ENCODE measurements at regions not wholly inside any gene's neighbourhood (a gene's known extent, or its start where the extent isn't known, plus 50 kb on each side); places are given as distances from the start of the nearest gene placed in this dataset.

- TF ChIP-seq, protein P1, sequence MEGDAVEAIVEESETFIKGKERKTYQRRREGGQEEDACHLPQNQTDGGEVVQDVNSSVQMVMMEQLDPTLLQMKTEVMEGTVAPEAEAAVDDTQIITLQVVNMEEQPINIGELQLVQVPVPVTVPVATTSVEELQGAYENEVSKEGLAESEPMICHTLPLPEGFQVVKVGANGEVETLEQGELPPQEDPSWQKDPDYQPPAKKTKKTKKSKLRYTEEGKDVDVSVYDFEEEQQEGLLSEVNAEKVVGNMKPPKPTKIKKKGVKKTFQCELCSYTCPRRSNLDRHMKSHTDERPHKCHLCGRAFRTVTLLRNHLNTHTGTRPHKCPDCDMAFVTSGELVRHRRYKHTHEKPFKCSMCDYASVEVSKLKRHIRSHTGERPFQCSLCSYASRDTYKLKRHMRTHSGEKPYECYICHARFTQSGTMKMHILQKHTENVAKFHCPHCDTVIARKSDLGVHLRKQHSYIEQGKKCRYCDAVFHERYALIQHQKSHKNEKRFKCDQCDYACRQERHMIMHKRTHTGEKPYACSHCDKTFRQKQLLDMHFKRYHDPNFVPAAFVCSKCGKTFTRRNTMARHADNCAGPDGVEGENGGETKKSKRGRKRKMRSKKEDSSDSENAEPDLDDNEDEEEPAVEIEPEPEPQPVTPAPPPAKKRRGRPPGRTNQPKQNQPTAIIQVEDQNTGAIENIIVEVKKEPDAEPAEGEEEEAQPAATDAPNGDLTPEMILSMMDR (IDR thresholded peaks at IDR 0.05; ENCODE audit: unreplicated experiment): no peak
- Mint-ChIP-seq H3K36me3 (ENCODE audit: insufficient read depth) (no peaks in the 10 kb centered on the region), H3K9me3 (ENCODE audit: low read depth) (peaks cover 9% of the 10 kb centered on the region), H3K27ac (no peak overlapping the region), H3K27me3 (no peaks in the 10 kb centered on the region), H3K4me3 (ENCODE audit: low read depth) (no peak overlapping the region), H3K4me1 (ENCODE audit: low read depth) (no peaks in the 10 kb centered on the region)
- no peak for DNase-seq (ENCODE audit: low spot score, unreplicated experiment)
Observed at GRCh38 chr1:106266786-106267185, 789.7 kb upstream of the PRMT6 start.

- no peak for DNase-seq (ENCODE audit: low spot score, unreplicated experiment)
- Mint-ChIP-seq H3K27me3 (no peaks in the 10 kb centered on the region), H3K36me3 (ENCODE audit: insufficient read depth) (no peaks in the 10 kb centered on the region), H3K27ac (no peak overlapping the region), H3K4me1 (ENCODE audit: low read depth) (no peaks in the 10 kb centered on the region), H3K4me3 (ENCODE audit: low read depth) (no peak overlapping the region), H3K9me3 (ENCODE audit: low read depth) (peaks cover 9% of the 10 kb centered on the region)
- TF ChIP-seq, protein P1 (IDR thresholded peaks at IDR 0.05; ENCODE audit: unreplicated experiment): peak; percentile 48
Observed at GRCh38 chr1:106268070-106268469, 788.4 kb upstream of the PRMT6 start.

DNA sequence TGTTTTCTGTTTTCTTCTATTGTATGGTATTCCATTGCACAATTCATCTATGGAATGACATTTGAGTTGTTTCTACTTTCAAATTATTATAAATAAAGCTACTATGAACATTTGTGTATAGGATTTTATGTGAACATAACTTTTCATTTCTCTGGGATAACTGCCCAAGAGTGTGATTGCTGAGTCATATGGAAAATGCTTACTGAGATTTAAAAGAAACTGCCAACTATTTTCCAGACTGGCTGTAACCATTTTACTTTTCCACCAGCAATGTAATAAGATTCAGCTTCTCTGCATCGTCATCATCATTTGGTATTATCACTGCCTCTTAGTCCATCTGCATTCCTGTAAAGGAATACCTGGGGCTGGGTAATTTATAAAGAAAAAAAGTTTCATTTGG is 779.6 kb upstream of the PRMT6 start:
- no peaks in the 10 kb centered on the region for H3K36me3 Mint-ChIP-seq (ENCODE audit: insufficient read depth)
- TF ChIP-seq, protein P1 (IDR thresholded peaks at IDR 0.05; ENCODE audit: unreplicated experiment): no peak
- H3K27ac Mint-ChIP-seq: no peak overlapping the region
- no peaks in the 10 kb centered on the region for H3K4me1 Mint-ChIP-seq (ENCODE audit: low read depth)
- no peaks in the 10 kb centered on the region for H3K27me3 Mint-ChIP-seq
- no peak overlapping the region for H3K4me3 Mint-ChIP-seq (ENCODE audit: low read depth)
- H3K9me3 Mint-ChIP-seq (ENCODE audit: low read depth): no peaks in the 10 kb centered on the region
- DNase-seq (ENCODE audit: low spot score, unreplicated experiment): no peak

- H3K4me1 Mint-ChIP-seq (ENCODE audit: low read depth): no peaks in the 10 kb centered on the region
- H3K27ac Mint-ChIP-seq: no peak overlapping the region
- no peak overlapping the region for H3K4me3 Mint-ChIP-seq (ENCODE audit: low read depth)
- TF ChIP-seq, protein P1 (IDR thresholded peaks at IDR 0.05; ENCODE audit: unreplicated experiment): no peak
- no peaks in the 10 kb centered on the region for H3K27me3 Mint-ChIP-seq
- no peak for DNase-seq (ENCODE audit: low spot score, unreplicated experiment)
- peaks cover 4% of the 10 kb centered on the region for H3K9me3 Mint-ChIP-seq (ENCODE audit: low read depth)
- H3K36me3 Mint-ChIP-seq (ENCODE audit: insufficient read depth): no peaks in the 10 kb centered on the region
Observed at GRCh38 chr1:106277786-106278185, 778.7 kb upstream of the PRMT6 start.

DNA sequence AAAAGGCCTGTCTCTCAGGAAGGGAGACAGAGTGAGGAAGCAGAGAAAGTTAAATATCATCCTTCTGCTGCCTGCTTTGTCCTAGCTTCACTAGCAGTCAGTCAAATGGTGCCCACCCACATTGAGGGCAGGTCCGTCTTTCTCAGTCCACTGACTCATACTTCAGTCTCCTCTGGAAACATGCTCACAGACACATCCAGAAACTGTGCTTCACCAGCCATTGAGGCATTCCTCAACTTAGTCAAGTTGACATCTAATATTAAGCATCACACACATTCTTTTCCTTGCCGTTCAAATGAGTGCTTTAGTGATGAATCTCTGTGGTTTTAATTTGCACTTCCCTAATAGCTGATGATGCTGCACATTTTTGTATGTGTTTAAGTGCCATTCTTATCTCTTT is 777.8 kb upstream of the PRMT6 start:
- Mint-ChIP-seq H3K36me3 (ENCODE audit: insufficient read depth) (no peaks in the 10 kb centered on the region), H3K4me1 (ENCODE audit: low read depth) (no peaks in the 10 kb centered on the region), H3K27ac (no peak overlapping the region), H3K4me3 (ENCODE audit: low read depth) (no peak overlapping the region), H3K9me3 (ENCODE audit: low read depth) (peaks cover 4% of the 10 kb centered on the region), H3K27me3 (no peaks in the 10 kb centered on the region)
- TF ChIP-seq, protein P1 (IDR thresholded peaks at IDR 0.05; ENCODE audit: unreplicated experiment): no peak
- DNase-seq (ENCODE audit: low spot score, unreplicated experiment): no peak

All from progenitor cell of endocrine pancreas (in vitro differentiated cells).